ENCODE measurements at regions not wholly inside any gene's neighbourhood (a gene's known extent, or its start where the extent isn't known, plus 50 kb on each side); places are given as distances from the start of the nearest gene placed in this dataset.

DNA sequence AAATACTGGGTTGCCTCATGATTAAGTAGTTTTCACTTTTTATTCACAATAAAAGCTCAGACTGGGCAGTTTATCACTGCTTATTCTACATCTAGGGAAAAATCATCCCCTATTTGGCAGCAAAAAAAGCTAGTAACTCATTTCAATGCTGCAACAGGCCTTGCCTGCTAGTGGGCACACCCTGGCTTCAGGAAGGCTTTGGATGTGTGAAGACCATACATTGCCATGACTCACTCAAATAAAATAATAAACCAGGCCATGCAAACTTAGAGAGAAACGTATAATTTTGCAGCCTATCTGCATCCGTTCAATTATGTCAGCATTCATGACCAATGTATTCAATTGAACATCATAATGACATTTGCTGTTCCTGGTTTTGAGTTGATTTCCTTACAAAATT, 402.9 kb downstream of the PIK3R1 start:
- no peak for TF ChIP-seq FOXM1 (IDR thresholded peaks at IDR 0.05; ENCODE audit: low read depth)
- no peak for TF ChIP-seq TAF1 (IDR thresholded peaks at IDR 0.05; ENCODE audit: borderline replicate concordance, low read depth, low read length)
- TF ChIP-seq, protein P1, sequence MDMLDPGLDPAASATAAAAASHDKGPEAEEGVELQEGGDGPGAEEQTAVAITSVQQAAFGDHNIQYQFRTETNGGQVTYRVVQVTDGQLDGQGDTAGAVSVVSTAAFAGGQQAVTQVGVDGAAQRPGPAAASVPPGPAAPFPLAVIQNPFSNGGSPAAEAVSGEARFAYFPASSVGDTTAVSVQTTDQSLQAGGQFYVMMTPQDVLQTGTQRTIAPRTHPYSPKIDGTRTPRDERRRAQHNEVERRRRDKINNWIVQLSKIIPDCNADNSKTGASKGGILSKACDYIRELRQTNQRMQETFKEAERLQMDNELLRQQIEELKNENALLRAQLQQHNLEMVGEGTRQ (IDR thresholded peaks at IDR 0.05; ENCODE audit: borderline replicate concordance, low read depth, low read length), result no peak
- TF ChIP-seq, protein P2, sequence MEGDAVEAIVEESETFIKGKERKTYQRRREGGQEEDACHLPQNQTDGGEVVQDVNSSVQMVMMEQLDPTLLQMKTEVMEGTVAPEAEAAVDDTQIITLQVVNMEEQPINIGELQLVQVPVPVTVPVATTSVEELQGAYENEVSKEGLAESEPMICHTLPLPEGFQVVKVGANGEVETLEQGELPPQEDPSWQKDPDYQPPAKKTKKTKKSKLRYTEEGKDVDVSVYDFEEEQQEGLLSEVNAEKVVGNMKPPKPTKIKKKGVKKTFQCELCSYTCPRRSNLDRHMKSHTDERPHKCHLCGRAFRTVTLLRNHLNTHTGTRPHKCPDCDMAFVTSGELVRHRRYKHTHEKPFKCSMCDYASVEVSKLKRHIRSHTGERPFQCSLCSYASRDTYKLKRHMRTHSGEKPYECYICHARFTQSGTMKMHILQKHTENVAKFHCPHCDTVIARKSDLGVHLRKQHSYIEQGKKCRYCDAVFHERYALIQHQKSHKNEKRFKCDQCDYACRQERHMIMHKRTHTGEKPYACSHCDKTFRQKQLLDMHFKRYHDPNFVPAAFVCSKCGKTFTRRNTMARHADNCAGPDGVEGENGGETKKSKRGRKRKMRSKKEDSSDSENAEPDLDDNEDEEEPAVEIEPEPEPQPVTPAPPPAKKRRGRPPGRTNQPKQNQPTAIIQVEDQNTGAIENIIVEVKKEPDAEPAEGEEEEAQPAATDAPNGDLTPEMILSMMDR (IDR thresholded peaks at IDR 0.05), result no peak
- no peak for TF ChIP-seq EZH2phosphoT487 (IDR thresholded peaks at IDR 0.05; ENCODE audit: borderline replicate concordance, low read depth)
- TF ChIP-seq EP300 (IDR thresholded peaks at IDR 0.05; ENCODE audit: borderline replicate concordance in 1 of 2, low read depth in 1 of 2, low read length in 1 of 2), result no peak
- TF ChIP-seq RFX5 (IDR thresholded peaks at IDR 0.05; ENCODE audit: low read length), result no peak
- TF ChIP-seq, protein P3, sequence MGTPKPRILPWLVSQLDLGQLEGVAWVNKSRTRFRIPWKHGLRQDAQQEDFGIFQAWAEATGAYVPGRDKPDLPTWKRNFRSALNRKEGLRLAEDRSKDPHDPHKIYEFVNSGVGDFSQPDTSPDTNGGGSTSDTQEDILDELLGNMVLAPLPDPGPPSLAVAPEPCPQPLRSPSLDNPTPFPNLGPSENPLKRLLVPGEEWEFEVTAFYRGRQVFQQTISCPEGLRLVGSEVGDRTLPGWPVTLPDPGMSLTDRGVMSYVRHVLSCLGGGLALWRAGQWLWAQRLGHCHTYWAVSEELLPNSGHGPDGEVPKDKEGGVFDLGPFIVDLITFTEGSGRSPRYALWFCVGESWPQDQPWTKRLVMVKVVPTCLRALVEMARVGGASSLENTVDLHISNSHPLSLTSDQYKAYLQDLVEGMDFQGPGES (IDR thresholded peaks at IDR 0.05; ENCODE audit: low read depth, low read length), result no peak
- no peak for TF ChIP-seq TCF12 (IDR thresholded peaks at IDR 0.05)
- no peak for TF ChIP-seq RXRA (IDR thresholded peaks at IDR 0.05; ENCODE audit: borderline replicate concordance, low read depth)
